Left ventricle myocardium inferior (tissue), 1 donor: ENCODE measurements at regions not wholly inside any gene's neighbourhood (a gene's known extent, or its start where the extent isn't known, plus 50 kb on each side); places are given as distances from the start of the nearest gene placed in this dataset.

Experiments used
- DNase-seq: peaks from one replicate; pipeline ENCODE4 v3.0.0-alpha.2; 2020
- H3K27ac ChIP-seq: fragments of 200-600 bp; replicated peaks from 2 replicates; pipeline ENCODE4 v1.8.0; 2021
- H3K27me3 ChIP-seq: fragments of 200-600 bp; 2 replicates; pipeline ENCODE4 v1.8.0; 2021; ENCODE audit warnings: low read depth
- H3K36me3 ChIP-seq: fragments of 200-600 bp; 2 replicates; pipeline ENCODE4 v1.8.0; 2021
- H3K4me1 ChIP-seq: fragments of 200-600 bp; 2 replicates; pipeline ENCODE4 v1.8.0; 2021
- H3K4me3 ChIP-seq: fragments of 200-600 bp; 2 replicates; pipeline ENCODE4 v1.8.0; 2021; ENCODE audit warnings: mild to moderate bottlenecking, moderate library complexity
- H3K9me3 ChIP-seq: fragments of 200-600 bp; replicated peaks from 2 replicates; pipeline ENCODE4 v1.8.0; 2021
- CTCF ChIP-seq: fragments of 200-600 bp; IDR thresholded peaks from 2 replicates; pipeline ENCODE4 v1.8.0; 2021; ENCODE audit warnings: antibody characterized with exemption, mild to moderate bottlenecking, borderline replicate concordance
- intact Hi-C: fragments of 100-400 bp; cut with micrococcal nuclease; formaldehyde crosslinking; loops from one replicate; pipeline ENCODE4 v1.11.0; 2022
- donor health status: DM: no; HTN: yes; CAD: no; lungs with severe emphysema.

DNA sequence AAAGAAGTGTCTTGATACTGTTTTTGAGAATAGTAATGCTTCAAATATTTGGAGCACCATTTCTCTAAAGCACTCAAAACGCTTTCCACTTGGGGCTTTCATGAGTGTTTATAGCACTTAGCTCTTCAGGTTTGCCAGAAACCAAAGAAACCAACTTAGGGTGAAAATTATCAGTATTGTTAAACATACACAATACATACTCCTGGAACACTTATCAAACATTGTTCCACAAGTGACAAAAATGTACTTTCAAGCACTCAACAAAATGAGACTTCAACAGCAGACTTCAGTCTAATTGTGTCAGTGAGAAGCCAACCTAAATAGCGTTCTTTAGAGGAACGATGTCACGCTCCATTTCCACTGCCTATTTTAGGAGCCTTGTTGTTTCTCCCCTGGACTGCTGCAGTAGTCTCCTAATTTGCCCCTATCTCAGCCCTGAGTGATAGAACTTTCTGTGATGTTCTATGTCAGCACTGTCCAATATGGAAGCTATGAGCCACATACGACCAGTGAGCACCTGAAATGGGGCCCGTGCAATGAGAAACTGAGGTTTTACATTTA is 461.3 kb downstream of the KIF16B start:
- H3K27ac ChIP-seq = no peak overlapping the region
- no peaks in the 10 kb centered on the region for H3K27me3 ChIP-seq
- no peaks in the 10 kb centered on the region for H3K9me3 ChIP-seq
- no peak for DNase-seq
- intact Hi-C loops = no loop called here
- no peak for TF ChIP-seq CTCF
- H3K4me1 ChIP-seq = peaks cover 25% of the 10 kb centered on the region
- no peaks in the 10 kb centered on the region for H3K36me3 ChIP-seq
- no peak overlapping the region for H3K4me3 ChIP-seq

DNA sequence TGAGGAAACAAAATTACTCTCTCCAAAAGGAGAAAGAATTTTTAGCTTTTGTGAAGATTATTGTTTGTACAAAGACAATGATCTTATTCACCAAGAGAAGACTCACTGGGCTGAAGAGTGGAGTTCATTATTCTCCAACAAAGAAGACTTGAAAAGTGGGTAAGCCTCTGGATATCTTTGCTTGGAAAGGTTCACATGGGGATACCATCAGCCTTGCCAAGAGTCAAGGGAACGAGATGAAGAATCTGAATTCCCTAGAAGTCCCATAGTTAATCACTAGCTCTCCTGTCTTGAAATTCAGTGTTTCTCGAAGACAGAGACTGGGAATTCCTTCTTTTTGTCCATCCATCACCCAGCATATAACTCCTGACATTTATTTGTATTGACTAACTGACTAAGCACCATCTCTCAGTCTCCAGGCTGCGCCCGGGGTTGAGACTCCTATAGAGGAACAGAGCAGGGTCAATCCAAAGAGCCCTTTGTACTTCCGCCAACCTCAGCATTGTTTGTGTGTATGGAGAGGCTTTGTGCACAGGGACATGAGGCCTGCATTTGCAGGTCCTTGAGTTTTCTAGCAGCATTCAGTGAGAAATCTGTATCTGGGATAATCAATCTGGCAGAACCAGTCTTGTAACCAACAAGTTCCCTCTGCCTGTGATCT is 461.9 kb downstream of the KIF16B start:
- H3K4me3 ChIP-seq = no peak overlapping the region
- no peaks in the 10 kb centered on the region for H3K9me3 ChIP-seq
- no peak for TF ChIP-seq CTCF
- H3K27me3 ChIP-seq = no peaks in the 10 kb centered on the region
- H3K27ac ChIP-seq = no peak overlapping the region
- DNase-seq = no peak
- intact Hi-C loops = no loop called here
- peaks cover 21% of the 10 kb centered on the region for H3K4me1 ChIP-seq
- no peaks in the 10 kb centered on the region for H3K36me3 ChIP-seq

GRCh38 chr20:16107172-16107870 is 465.9 kb downstream of the KIF16B start:
- no peak overlapping the region for H3K27ac ChIP-seq
- no peak for TF ChIP-seq CTCF
- H3K9me3 ChIP-seq = peaks cover 5% of the 10 kb centered on the region
- intact Hi-C loops = no loop called here
- H3K36me3 ChIP-seq = no peaks in the 10 kb centered on the region
- peaks cover 11% of the 10 kb centered on the region for H3K4me1 ChIP-seq
- no peaks in the 10 kb centered on the region for H3K27me3 ChIP-seq
- no peak overlapping the region for H3K4me3 ChIP-seq
- no peak for DNase-seq

GRCh38 chr20:16106191-16106849 is 466.9 kb downstream of the KIF16B start:
- Histone ChIP-seq H3K27me3 (no peaks in the 10 kb centered on the region), H3K27ac (no peak overlapping the region), H3K36me3 (no peaks in the 10 kb centered on the region), H3K9me3 (peaks cover 5% of the 10 kb centered on the region), H3K4me1 (peaks cover 11% of the 10 kb centered on the region), H3K4me3 (no peak overlapping the region)
- intact Hi-C loops = no loop called here
- no peak for TF ChIP-seq CTCF
- DNase-seq = no peak

GRCh38 chr20:16104783-16105182 is 468.5 kb downstream of the KIF16B start:
- Histone ChIP-seq H3K4me1 (peaks cover 11% of the 10 kb centered on the region), H3K27ac (no peak overlapping the region), H3K4me3 (no peak overlapping the region), H3K36me3 (no peaks in the 10 kb centered on the region), H3K27me3 (no peaks in the 10 kb centered on the region), H3K9me3 (peaks cover 5% of the 10 kb centered on the region)
- intact Hi-C loops = no loop called here
- no peak for DNase-seq
- TF ChIP-seq CTCF = no peak
